Activated CD4-positive, alpha-beta T cell treated with anti-CD3 and anti-CD28 coated beads, Interleukin-2, Interleukin-6, amounts not matched to agents 100 ng/mL and 50 ng/mL, durations not matched to agents 16 hours and 8 hours (primary cell): ENCODE measurements at regions not wholly inside any gene's neighbourhood (a gene's known extent, or its start where the extent isn't known, plus 50 kb on each side); places are given as distances from the start of the nearest gene placed in this dataset.
"Not testable (repeated sequence)": the region's sequence is repeated elsewhere in the genome, so short reads cannot be mapped to it uniquely, and the experiment has no call there.

Source experiments
- DNase-seq: peaks from one replicate; pipeline ENCODE4 v3.0.0-alpha.2; 2020

GRCh38 chr12:87670448-87670847 lies 358.8 kb downstream of the C12orf50 start:
- no peak for DNase-seq

GRCh38 chr12:87667378-87667777 lies 361.8 kb downstream of the C12orf50 start:
- DNase-seq = no peak

DNA sequence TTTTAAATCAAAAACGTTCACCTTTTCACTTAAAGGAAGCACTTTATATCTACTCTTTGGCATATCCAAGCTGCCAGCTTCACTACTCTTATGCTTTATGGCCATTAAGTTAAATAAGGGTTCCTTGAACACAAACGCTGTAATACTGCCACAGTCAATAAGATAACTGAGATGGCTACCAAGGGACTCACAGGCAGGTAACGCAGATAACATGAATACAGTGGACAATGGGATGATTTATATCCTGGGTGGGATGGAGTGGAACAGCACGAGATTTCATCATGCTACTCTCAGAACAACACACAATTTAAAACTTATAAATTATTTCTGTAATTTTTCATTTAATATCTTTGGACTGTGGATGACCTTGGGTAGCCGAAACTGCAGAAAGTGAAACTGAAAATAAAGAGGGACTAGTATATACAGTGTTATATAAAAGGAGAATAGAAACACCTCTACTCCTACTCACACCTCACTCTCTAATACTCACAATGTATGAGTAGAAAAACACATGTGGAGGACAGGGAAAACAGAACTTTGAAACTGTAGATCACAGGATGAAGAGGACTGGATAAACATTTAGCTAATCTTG lies 367.3 kb downstream of the C12orf50 start:
- DNase-seq = no peak

GRCh38 chr12:87660987-87661774 lies 368.0 kb downstream of the C12orf50 start:
- DNase-seq = no peak

- no peak for DNase-seq
Measured at GRCh38 chr12:87660291-87660690, 368.9 kb downstream of the C12orf50 start.

DNA sequence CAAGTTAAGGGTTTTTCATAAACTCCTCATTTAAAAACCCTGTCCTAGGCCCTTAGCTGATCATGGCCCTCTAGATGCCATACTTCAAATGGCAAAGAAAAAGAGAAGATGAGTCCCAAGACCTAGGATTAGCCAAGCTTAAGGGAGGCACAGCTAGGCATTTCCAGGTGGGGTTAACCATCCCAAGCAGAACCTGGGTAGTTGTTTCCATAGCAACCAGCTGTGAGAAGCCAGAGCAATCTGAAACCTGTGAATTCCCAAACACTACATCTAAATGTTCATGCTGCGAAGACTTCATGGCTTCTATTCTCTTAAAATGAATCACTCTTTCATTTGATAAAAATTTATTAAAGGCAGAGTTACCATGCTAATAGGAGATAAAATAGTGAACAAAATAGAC lies 372.9 kb downstream of the C12orf50 start:
- no peak for DNase-seq

DNA sequence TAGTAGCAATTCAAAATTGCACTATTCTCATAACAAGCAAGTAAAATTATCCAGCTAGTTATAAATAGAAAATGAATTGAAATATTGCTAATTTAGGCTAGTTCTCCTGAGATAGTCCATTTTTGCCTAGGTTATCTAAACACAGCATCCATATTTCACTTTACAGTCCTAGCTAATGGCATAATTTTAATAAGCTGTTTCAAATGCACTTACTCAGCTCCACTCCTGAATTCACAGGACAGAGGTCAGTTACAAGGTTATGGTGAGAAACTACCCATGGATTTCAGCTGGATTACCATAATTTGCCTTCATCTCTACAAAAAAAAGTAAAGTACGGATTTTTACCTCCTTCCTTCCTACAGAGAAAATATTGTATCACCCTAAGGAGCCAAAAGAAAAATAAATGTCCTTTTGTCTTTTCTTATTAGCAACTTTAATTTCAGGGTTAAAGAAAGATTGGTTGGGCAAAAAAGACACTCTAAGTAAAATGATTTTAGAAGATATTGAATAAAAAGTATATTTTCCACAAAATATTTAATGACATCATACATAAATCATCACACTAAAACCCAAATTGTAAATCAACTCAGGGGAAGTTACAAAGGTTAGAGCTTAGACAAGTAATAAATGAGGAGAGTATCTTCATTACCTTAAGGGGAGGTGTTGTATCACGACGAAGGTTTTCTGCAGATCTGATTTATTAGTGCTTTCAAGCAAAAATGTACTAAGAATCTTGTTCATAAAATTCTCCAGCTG lies 377.4 kb downstream of the C12orf50 start:
- DNase-seq = no peak

DNA sequence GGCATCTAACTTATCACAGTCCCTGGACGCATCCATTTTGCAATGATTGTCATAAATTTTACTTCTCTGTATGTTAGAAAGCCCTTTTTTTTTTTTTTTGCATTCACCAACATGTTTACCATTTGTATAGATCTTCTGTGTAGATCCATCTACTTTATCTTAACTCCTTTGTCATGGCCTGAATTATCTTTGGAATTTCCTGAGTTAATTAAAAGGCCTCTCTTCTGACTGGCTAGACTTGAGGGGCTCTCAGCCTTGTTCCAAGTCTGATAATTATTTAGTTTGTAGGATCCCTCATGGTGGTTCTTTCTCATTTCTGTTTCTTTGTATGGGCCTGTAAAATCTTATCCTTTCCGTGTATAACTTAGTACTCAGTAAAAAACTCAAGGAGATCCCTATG lies 387.0 kb downstream of the C12orf50 start:
- DNase-seq = no peak

GRCh38 chr12:87618199-87618598 lies 411.0 kb downstream of the C12orf50 start:
- no peak for DNase-seq

DNA sequence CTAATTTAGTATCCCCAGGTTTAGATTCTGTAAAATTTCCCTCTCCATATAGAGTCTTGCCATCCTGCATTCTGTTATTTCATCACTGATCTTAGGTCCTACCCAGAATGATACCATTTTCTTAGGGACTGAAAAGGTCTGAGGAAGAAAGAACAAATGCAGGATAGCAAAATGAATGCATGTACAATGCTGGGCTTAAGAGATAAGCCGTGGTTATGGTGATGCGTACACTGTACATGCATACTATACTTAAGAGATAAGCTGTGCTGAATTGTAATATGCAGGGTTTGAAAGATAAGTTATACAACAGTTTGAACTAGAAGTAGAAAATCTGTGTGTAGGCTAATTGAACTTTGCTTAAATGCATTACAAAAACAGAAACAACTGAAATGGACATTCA lies 416.2 kb downstream of the C12orf50 start:
- DNase-seq = no peak

- no peak for DNase-seq
Measured at GRCh38 chr12:87608321-87608720, 420.9 kb downstream of the C12orf50 start.

DNA sequence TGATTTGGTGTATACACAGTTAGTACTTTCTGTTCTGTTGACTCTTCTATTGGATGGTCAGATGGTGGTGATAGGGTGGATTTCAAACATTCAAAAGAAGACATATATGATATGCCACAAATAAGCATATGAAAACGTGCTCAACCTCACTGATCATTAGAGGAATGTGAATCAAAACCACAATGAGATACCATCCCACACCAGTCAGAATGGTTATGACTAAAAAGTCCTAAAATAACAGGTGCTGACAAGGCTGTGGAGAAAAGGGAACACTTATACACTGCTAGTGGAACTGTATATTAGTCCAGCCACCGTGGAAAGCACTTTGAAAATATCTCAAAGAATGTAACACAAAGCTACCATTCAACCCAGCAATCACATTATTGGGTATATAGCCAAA lies 425.5 kb downstream of the C12orf50 start:
- no peak for DNase-seq

GRCh38 chr12:87599459-87599858 lies 429.7 kb downstream of the C12orf50 start:
- no peak for DNase-seq

DNA sequence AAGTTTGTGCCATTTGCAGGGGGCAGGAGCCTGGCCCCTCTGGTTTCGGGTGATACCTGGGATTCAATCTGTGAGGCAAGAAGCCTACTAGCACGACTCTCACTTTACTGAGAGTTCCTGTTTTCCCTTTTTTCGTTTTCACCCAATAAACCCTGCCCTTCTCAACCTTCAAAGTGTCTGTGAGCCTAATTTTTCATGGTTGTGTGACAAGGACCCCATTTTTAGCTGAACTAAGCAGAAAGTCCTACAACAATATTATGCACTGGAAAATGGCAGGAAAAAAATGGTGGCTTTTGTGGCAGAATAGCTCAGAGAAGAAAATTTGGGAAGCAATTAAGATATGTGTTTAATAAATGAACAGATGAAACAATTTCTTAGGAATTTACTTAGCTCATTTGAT lies 432.1 kb downstream of the C12orf50 start:
- no peak for DNase-seq

DNA sequence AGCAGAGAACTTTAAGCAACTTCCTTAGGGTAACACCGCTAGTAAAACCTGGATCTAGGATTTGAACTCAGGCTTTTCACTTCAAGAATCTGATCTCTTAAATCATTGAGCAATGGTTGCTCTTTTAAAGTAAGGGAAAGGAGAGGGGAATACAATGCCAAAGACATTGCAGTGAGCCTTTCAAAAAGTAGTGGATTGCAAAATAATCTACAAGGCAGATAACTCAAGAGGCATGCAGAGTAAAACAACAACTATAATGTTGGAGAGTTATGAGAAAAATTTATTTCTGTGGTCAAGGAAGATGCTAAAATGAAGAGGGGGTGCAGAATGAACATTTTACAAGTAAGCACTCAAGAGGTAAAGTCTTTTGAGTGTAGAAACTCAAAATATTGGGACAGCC lies 432.6 kb downstream of the C12orf50 start:
- DNase-seq = no peak

GRCh38 chr12:87596134-87596533 lies 433.1 kb downstream of the C12orf50 start:
- DNase-seq = no peak

DNA sequence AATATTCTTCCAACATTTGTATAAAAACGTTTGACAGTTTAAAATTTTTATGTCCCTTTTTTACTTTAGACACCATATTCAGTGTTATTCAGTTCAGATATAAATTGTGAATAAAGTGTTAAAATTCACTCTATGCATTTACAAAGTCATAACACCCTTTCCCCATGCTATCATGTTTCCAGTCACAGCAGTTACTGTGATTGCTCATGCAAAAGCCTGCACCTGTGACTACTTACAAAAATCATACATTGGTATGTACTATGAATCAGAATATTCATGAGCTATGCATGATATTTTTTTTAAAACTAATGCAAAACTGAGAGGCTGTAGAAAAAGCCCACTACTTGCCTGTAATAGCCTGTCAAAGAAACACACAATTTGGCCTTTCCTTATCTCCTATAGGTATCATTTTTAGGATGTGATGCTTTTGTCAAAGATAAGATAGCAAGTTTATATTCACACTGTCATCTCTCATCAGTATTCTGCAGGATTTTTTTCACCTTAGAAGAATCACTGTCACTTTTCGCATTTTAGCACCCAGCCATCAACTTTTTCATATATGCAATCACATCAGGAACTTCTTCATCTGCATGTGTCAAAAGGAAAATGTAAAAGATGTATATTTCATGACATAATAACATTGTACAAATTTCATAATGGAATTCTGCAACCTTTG lies 443.2 kb downstream of the C12orf50 start:
- no peak for DNase-seq

- DNase-seq = not testable (repeated sequence)
Measured at GRCh38 chr12:87579091-87579490, 450.1 kb downstream of the C12orf50 start.

GRCh38 chr12:87575906-87576305 lies 453.3 kb downstream of the C12orf50 start:
- no peak for DNase-seq

- DNase-seq = not testable (repeated sequence)
Measured at GRCh38 chr12:87566918-87567317, 462.3 kb downstream of the C12orf50 start.

DNA sequence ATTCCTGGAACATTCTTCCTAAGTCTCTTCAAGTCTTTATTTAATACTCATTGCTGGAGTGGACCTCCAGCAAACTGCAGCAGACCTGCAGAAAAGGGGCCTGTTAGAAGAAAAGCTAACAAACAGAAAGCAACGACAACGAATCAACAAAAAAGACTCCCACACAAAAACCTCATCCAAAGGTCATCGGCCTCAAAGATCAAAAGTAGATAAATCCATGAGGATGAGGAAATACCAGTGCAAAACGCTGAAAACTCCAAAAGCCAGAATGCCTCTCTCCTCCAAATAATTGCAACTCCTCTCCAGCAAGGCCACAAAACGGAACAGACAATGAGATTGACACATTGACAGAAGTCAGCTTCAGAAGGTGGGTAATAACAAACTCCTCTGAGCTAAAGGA lies 472.2 kb downstream of the C12orf50 start:
- DNase-seq = no peak

GRCh38 chr12:87531213-87531612 lies 498.0 kb downstream of the C12orf50 start:
- not testable (repeated sequence) for DNase-seq

DNA sequence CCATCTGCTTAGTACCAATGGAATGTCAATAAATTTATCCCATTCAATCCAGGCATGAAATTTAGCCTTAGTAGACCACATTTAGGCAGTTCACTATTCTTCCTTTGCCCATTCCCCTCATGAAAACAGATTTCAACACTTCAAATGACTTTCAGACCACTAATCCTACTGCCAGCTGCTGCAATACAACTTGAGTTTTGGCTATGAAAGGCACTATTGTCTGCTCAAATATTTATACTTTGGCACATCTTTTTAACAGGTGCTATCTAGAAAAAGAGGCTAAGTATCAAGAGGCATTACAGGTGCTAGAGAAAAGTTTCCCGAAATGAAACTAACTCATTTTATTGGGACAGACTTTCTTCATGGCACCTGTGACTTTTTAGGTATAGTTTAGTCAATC lies 499.8 kb downstream of the C12orf50 start:
- DNase-seq = no peak
